Dermis blood vessel endothelial cell (primary cell): ENCODE measurements at regions not wholly inside any gene's neighbourhood (a gene's known extent, or its start where the extent isn't known, plus 50 kb on each side); places are given as distances from the start of the nearest gene placed in this dataset.
A peak's percentile ranks its signal among the peaks of the same experiment; 100 is the strongest.
"Not testable (repeated sequence)": the region's sequence is repeated elsewhere in the genome, so short reads cannot be mapped to it uniquely, and the experiment has no call there.

ENCODE experiments used
- DNase-seq: peaks from one replicate; pipeline ENCODE4 v3.0.0; 2010

GRCh38 chr1:209155546-209155945, 428.0 kb upstream of the CAMK1G start:
- DNase-seq: no peak

DNA sequence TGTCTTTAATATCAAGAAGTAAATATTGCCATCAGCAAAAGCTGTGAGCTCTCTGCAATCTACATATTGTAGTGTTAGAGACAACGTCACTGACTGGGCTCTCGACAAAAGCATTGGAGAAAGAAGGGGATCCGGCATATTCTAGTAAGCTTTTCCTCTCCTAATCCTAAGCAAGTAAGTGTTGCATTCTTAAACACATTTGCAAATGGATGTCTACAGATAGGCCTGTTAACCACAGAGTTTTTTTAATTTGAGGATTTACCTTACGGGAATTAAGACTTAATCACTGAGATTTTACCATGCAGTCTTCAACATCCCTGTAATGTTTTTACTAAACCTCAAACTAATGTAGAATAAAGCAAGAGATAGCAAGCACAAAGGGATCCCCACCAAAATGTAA, 426.5 kb upstream of the CAMK1G start:
- DNase-seq: no peak

DNA sequence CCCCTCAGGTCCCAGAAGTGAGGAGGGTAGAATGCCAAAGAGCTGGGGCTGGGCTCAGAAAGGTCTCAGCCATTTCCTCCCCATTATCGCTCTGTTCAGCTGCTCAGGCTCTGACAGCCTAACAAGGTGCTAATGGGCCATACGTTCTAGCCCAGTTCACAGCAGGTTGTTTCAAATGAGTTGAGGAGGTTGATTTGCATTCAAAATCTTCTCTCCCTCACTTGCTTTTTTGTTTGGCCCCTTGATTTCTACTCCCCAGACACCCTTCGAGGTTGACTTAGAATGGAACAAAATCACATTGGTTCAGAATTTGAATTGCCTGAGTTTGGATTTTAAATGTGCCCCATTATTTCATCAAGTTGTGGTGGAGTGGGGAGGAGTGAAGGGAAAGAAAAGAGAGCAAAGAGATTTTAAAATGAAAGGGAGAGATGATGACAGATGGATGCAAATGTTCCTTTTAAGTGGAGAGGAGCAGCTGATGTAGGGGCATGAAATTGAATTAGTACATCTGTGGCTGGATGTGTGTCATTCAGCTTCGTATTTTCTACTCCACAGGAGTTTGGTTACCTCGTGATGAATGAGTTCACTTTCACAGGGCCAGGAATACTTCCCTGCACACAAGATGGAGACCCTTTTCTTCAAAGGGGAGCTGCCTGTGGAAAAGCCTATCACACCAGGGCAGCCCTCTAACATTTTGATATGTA, 425.8 kb upstream of the CAMK1G start:
- no peak for DNase-seq

DNA sequence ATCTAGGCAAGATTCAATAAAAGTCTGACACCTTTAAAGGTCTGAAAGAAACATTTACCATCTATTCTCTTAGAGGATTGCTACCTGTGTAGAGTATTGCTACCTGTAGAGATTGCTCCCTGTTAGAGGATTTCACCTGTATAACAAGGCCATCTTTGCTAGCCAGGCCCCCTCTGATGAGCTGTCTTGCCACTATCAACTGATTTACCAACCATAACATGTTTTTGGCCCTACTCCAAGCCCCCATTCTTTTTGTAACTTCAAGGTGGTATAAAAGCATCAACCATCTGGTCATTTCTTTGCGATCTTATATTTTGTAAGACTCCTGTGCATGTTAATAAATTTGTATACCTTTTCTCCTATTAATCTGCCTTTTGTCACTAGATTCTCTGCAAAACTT, 424.7 kb upstream of the CAMK1G start:
- no peak for DNase-seq

DNA sequence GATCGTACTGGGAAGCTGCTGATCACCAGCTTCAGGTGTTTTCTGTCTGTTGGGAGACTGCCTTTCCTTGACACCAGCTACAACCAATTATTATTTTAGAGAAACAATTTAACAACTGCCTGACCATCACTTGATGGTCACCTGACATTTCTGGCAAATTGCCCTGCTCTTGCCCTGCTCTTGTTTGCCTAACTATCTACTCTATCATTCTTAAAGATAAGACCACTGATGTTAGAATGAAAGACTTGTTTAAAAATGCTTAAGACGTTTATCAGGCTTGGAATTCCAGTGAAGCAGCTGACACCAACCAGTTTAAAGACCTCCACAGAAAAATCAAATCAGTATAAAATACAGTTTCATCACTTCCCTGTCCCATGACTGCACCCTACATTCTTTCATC, 423.3 kb upstream of the CAMK1G start:
- DNase-seq: no peak

DNA sequence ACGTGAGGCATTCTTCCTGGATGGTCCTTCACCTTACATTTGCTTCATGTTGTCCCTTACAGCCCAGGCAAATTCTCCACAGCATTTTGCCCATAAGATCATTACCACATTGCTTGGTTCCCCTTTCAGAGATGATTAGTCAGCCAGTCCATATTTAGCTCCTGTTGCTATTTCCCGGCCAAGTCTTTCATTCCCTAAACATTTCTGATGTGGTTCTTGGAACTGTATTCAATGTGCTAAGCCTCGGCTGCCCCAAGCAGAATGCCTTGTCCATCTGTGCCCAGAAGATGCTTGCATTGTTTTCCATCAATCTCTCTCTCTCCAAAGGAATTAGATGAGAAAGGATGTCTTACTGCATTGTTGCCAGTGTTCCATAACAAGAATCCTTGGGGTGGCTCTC, 420.9 kb upstream of the CAMK1G start:
- no peak for DNase-seq

DNA sequence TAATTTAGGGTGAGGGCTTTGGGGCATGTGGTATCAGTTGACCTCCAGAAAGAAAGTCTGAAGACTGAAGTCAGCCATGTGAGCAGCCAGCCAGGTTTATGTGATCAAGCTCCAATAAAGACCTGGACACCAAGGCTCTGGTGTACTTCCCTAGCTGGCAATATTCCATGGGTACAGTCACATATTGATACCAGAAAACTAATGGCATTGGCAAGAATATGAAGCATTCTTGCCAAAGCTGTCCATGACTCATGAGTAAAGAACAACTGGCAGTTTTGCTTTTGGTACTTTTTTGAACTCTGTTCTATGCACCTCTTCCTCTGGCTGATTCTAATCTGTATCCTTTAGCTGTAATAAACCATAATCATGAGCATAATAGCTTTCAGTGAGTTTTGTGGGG, 415.3 kb upstream of the CAMK1G start:
- peak; percentile 74 for DNase-seq

DNA sequence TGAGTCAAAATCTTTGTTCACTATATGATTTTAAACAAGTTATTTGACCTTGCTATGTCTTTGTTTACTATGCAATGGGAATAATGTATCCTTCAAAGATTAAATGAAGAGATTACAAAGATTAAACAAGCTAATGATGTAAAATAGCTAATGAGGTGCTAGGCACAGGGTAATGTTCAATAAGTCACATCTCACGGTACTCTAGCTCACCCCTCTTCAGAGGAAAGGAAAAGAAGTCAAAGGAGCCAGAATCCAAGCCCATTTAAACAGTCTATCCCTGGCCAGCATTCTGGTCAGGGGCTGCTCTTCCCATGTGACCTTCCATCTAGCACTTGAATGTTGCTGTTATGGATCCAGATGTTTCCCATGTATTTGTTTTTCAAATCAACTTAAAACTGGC, 412.4 kb upstream of the CAMK1G start:
- DNase-seq: no peak

GRCh38 chr1:209172286-209172685, 411.2 kb upstream of the CAMK1G start:
- no peak for DNase-seq

DNA sequence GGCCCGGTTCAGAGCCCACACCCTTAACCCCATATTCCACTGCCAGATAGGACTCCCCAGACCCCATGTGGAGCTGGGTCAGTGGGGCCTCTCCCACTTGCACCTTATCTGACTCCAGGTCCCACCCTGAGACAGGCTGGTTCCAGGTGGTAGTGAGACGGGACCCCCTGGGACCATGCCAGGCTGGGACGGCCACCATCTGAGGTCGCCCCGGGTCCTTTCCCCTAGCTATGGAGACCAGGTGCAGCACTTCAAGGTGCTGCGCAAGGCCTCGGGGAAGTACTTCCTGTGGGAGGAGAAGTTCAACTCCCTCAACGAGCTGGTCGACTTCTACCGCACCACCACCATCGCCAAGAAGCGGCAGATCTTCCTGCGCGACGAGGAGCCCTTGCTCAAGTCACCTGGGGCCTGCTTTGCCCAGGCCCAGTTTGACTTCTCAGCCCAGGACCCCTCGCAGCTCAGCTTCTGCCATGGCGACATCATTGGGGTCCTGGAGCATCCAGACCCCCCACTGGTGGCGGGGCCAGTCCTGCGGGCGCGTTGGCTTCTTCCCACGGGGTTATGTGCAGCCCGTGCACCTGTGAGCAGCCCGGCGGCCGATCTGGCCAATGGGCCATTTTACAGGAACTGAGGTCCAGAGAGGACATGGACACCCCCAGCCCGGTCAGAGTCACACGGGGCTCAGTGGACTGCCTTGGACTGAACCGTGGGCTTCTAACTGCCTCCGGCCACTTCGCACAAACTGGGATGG, 410.5 kb upstream of the CAMK1G start:
- not testable (repeated sequence) for DNase-seq

DNA sequence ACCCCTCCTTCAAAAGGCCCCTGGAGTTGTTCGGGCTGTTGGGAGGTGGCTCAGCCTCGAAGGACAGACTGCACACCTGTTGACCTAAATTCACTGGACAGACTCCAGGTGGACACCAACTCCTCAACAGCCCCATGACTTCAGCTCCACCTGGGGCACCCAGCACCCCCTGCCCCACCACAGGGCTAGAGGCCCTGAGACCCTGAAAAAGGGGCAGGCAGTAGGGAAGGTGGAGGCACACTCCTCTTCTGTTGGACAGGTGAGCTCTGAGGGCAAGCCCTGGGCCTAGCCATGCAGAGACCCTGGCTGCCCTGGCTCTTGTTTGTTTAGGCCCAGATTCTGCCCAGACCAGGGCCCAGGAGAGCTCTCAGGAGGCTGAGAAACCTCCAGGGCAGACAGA, 409.7 kb upstream of the CAMK1G start:
- DNase-seq: not testable (repeated sequence)

DNA sequence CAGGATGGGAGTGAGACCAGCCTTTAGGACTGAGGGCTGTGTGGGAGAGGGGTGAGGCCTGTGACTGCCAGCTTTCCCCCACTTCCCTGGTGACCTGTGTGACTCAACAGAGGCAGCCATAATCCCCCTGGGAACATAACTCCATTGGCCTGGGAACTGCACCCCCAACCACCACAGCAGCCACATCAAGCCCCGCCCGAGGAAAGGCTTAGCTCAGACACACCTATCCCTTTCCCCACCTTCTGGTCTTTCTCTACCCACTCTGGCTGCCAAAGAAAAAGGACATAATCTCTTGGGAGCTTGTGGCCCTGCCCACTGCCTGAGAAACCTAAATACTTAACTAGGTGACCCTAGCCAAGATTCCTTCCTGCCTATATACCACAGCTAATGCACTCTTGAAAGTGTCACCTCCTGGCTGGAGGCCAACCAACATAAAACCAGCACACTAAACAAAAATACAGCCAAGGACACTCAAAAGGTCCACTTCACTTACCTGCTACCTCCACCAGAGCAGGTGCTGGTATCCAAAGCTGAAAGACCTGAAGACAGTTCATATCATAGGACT, 406.6 kb upstream of the CAMK1G start:
- DNase-seq: no peak

- DNase-seq: no peak
These were observed 400.3 kb upstream of the CAMK1G start for GRCh38 chr1:209183195-209183594.

DNA sequence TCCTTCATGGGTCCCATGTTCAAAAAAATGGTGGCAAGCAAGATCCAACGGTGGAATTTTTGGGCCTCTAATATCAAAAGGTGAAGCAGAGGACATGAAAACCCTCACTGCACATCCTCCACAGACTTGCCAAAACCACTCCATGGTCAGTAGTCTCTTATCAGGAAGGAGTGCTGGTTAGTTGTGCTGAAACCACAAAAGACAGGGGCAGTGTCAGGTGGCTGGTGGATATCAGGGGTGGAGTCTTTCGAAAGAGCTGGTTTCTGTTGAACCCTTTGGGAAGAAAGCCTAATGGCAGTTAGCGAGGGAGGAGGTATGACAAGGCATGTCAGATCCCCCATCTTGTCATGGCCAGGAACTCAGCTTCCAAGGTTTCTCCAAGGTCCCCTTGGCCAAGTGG, 395.9 kb upstream of the CAMK1G start:
- DNase-seq: no peak

DNA sequence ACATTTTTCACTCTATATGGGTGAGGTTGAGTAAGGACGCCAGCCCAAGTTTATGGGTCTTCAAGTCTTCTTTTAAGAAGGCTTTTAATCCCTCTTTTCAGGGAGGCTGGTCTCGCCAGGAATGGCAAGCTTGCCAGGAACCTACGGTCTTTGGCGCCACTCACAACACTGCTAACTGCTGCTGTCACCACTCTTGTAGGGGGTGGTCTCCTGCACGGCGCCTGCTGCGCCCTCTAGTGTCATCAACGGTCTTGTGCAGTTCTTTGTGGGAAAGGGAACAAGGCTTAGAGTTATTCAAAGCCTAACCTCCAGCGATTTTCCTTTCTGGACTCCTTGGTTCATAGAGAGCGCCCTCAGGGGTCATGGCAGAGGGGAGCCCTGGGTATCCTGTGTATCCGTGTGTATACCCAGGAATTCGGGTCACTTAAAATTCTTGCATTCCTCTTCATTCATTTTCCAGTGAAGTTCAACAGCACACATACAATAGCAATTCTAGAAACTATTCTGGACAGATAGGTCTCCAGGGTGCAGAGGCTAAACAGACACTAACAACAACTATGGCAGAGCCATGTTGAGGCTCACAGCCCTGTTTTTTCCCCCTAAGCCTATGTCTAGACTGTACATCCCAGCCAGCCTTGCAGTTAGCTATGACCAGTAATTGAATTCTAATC, 392.8 kb upstream of the CAMK1G start:
- peak; percentile 85 for DNase-seq

GRCh38 chr1:209191262-209191634, 392.3 kb upstream of the CAMK1G start:
- DNase-seq: no peak

DNA sequence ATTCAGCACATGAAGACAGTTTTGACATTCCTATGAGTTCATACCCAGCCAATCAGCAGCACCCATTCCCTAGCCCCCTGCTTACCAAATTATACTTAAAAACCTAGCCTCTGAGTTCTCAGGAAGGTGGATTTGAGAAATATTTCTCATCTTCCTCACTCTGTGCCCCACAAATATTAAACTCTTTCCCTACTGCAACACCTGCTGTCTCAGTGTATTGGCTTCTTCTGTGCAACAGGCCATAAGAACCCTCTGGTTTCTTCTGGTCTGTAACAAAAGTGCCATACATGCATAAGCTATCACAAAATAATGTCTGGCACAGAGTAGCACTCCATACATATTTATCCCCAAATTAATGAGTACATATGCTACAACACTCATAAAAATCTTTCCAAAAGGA, 387.4 kb upstream of the CAMK1G start:
- no peak for DNase-seq

DNA sequence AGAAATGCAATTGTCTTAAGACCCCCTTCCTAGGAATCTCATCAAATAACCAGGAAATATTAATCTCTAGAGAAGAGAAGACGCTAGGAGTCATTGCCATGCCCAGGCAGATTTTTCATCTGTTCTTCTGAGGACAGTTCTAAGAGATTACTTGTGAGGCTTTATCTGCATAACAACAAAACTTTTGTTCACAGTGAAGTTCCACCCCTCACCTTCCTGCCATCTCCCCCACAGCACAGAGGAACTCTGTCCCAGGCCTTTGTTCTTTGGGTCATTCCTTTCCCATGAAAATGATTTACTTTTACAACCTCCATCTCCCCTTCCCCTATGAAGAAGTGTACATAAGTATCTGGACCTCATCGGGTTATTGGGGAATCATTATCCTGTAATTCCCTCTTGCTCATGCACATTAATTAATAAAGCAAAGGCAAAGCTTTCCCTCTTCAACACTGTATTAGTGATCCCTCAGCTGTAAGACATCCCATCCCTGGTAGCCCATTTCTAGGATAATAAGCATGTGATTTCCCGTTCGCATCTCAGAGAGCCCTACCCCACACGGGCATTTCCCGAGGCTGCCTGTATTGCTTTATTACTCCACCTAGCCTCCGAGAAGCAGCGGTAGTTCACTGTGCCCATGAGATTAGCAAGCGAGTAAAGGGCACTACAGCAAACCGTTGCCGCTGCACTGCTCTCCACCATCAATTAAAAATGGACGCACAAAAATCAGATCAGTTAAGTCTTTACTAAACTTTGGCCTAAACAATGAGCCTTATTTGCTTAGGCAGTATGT, 384.4 kb upstream of the CAMK1G start:
- DNase-seq: no peak

DNA sequence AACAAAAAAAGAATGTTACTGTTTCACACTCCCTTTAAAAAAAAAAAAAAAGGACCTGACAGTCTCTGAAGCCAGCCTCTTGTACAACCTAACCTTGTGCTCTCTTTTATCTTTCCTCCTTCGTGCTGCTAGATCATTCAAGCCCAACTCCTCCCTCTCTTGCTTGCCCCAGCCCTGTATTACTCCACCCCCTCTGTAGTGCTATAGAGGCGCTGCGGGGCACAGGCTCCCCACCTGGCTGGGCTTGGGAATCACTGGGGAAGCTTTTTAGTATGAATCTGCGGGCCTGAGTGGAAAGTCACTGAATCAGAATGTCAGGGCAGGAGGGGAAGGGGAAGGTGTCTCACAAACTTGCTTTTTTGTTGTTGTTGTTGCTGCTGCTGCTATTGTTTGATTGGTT, 383.7 kb upstream of the CAMK1G start:
- DNase-seq: no peak

- not testable (repeated sequence) for DNase-seq
These were observed 381.2 kb upstream of the CAMK1G start for GRCh38 chr1:209202321-209202720.

GRCh38 chr1:209202830-209203532, 380.5 kb upstream of the CAMK1G start:
- peak; percentile 71 for DNase-seq

DNA sequence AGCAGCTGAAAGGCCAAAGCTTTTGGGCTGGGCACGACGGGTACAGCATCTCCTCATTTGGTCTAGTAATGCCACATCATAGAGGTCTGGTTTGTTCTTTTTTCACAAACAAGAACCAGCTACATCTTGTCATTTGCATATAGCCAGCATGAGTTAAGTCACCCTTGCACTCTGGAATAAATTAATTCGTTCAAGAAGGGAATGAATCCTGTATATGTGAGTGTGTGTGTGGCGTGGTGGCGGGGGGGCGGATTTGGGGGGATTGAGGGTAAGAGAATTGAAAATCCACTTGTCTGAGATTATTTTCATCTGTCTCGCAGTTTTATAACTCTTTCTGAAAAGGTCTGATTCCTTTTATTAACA, 380.0 kb upstream of the CAMK1G start:
- DNase-seq: no peak
